HG03460 (cell line): ENCODE measurements at regions not wholly inside any gene's neighbourhood (a gene's known extent, or its start where the extent isn't known, plus 50 kb on each side); places are given as distances from the start of the nearest gene placed in this dataset.

Source experiments
- ATAC-seq: cut with Tn5 transposase; IDR thresholded peaks from one replicate; pipeline ENCODE4 v1.9.1; 2021; ENCODE audit not compliant: unreplicated experiment

- no peak for ATAC-seq
Observed at GRCh38 chr4:24705016-24705753, 90.2 kb upstream of the SOD3 start.

GRCh38 chr4:24713604-24714003 is 81.8 kb upstream of the SOD3 start:
- ATAC-seq: no peak

- no peak for ATAC-seq
Observed at GRCh38 chr4:24719615-24720014, 75.8 kb upstream of the SOD3 start.

- ATAC-seq: no peak
Observed at GRCh38 chr4:24720436-24720835, 74.9 kb upstream of the SOD3 start.

GRCh38 chr4:24720979-24721378 is 74.4 kb upstream of the SOD3 start:
- ATAC-seq: no peak

- ATAC-seq: no peak
Observed at GRCh38 chr4:24722026-24722568, 73.3 kb upstream of the SOD3 start.

- ATAC-seq: no peak
Observed at GRCh38 chr4:24727390-24728224, 67.8 kb upstream of the SOD3 start.

- ATAC-seq: no peak
Observed at GRCh38 chr4:24729119-24729730, 66.1 kb upstream of the SOD3 start.

- ATAC-seq: no peak
Observed at GRCh38 chr4:24730256-24731001, 64.9 kb upstream of the SOD3 start.

GRCh38 chr4:24731448-24731847 is 63.9 kb upstream of the SOD3 start:
- no peak for ATAC-seq

GRCh38 chr4:24734511-24734910 is 60.9 kb upstream of the SOD3 start:
- ATAC-seq: no peak

- no peak for ATAC-seq
Observed at GRCh38 chr4:24736066-24736465, 59.3 kb upstream of the SOD3 start.

- no peak for ATAC-seq
Observed at GRCh38 chr4:24741910-24742309, 53.5 kb upstream of the SOD3 start.

- no peak for ATAC-seq
Observed at GRCh38 chr4:24742335-24742734, 53.0 kb upstream of the SOD3 start.

- no peak for ATAC-seq
Observed at GRCh38 chr4:24742773-24743172, 52.6 kb upstream of the SOD3 start.

- ATAC-seq: no peak
Observed at GRCh38 chr4:24743206-24743605, 52.2 kb upstream of the SOD3 start.

GRCh38 chr4:24743927-24744326 is 51.4 kb upstream of the SOD3 start:
- ATAC-seq: no peak

- ATAC-seq: no peak
Observed at GRCh38 chr4:24745172-24745895, 50.0 kb upstream of the SOD3 start.
